ENCODE measurements at regions not wholly inside any gene's neighbourhood (a gene's known extent, or its start where the extent isn't known, plus 50 kb on each side); places are given as distances from the start of the nearest gene placed in this dataset.

GRCh38 chr6:128635219-128635618 is 114.8 kb upstream of the PTPRK start:
- ChIA-PET POLR2A (ENCODE audit: unreplicated experiment) (no interaction called here), CTCF (no interaction called here)
- Histone ChIP-seq H4K5ac (ENCODE audit: low read depth, low read length) (no peak overlapping the region), H2BK120ac (ENCODE audit: low read depth, low read length) (no peak overlapping the region), H3K27me3 (ENCODE audit: control insufficient read depth, insufficient read depth, low read length) (no peaks in the 10 kb centered on the region), H4K20me1 (ENCODE audit: insufficient read depth, low read length) (no peaks in the 10 kb centered on the region), H3K27ac (ENCODE audit: insufficient read depth, low read length) (no peak overlapping the region), H3K9me3 (ENCODE audit: control insufficient read depth, insufficient read depth, low read length) (no peaks in the 10 kb centered on the region), H2BK20ac (ENCODE audit: low read depth, low read length) (no peak overlapping the region), H2AK9ac (replicated peaks; ENCODE audit: low read depth, low read length, poor library complexity) (no peak overlapping the region), H3K56ac (ENCODE audit: extremely low read depth, insufficient read depth, low read length) (no peak overlapping the region), H2BK5ac (ENCODE audit: low read depth, low read length, poor library complexity, severe bottlenecking) (no peak overlapping the region), H3K18ac (ENCODE audit: low read depth, low read length) (no peak overlapping the region), H3K23ac (ENCODE audit: low read depth, low read length) (no peak overlapping the region), H3K4ac (ENCODE audit: low read depth, low read length) (no peak overlapping the region), H3K4me3 (ENCODE audit: insufficient read depth, low read depth, low read length) (no peak overlapping the region), H3K9ac (ENCODE audit: low read depth, low read length) (no peak overlapping the region), H3K4me2 (ENCODE audit: low read depth, low read length) (no peak overlapping the region), H3K36me3 (ENCODE audit: control insufficient read depth, insufficient read depth, low read length) (no peaks in the 10 kb centered on the region), H2AK5ac (ENCODE audit: low read depth, low read length) (no peak overlapping the region), H2BK15ac (ENCODE audit: low read depth, low read length) (no peak overlapping the region), H2AFZ (replicated peaks; ENCODE audit: low read length, poor library complexity) (no peak overlapping the region), H4K91ac (ENCODE audit: insufficient read depth, low read depth, low read length) (no peak overlapping the region), H3K79me1 (ENCODE audit: low read depth in 1 of 2, low read length in 2 of 2) (no peaks in the 10 kb centered on the region), H3K14ac (replicated peaks; ENCODE audit: low read depth, low read length) (no peak overlapping the region), H3K4me1 (ENCODE audit: control insufficient read depth, insufficient read depth, low read length) (no peaks in the 10 kb centered on the region), H4K8ac (ENCODE audit: low read depth in 2 of 2, low read length in 2 of 2) (no peak overlapping the region), H3K9me1 (ENCODE audit: insufficient read depth, low read length) (no peaks in the 10 kb centered on the region)
- in situ Hi-C loops (cut with MboI; ENCODE audit: low sequenced_read_pairs) (no loop called here), dilution Hi-C loops (cut with HindIII; ENCODE audit: low sequenced_read_pairs, unreplicated experiment) (no loop called here), intact Hi-C loops (cut with micrococcal nuclease) (no loop called here)
- no CpG with 5 or more reads among the region's 2 CpGs for WGBS, 2 experiments (ENCODE audit: extremely low coverage in 2 of 2, insufficient read length in 1 of 2)
- no peak for TF ChIP-seq POLR2A (IDR thresholded peaks at IDR 0.05; ENCODE audit: low read depth, low read length)
- TF ChIP-seq MAZ (IDR thresholded peaks at IDR 0.05; ENCODE audit: borderline replicate concordance, low read depth, low read length): no peak
- TF ChIP-seq USF2 (IDR thresholded peaks at IDR 0.05; ENCODE audit: low read depth, low read length): no peak
- no peak for TF ChIP-seq ELK1 (IDR thresholded peaks at IDR 0.05; ENCODE audit: borderline replicate concordance, low read depth, low read length)
- no peak for DNase-seq
- no TSS peak for BruUV-seq (replicated peaks)
- ATAC-seq (ENCODE audit: low read depth): no peak
